Neural cell (in vitro differentiated cells): ENCODE measurements at regions not wholly inside any gene's neighbourhood (a gene's known extent, or its start where the extent isn't known, plus 50 kb on each side); places are given as distances from the start of the nearest gene placed in this dataset.

ENCODE experiments used
- MXI1 ChIP-seq: fragments of 450-650 bp; conservative IDR thresholded peaks from 2 replicates; pipeline ENCODE4 v1.6.1; 2014; ENCODE audit warnings: antibody characterized with exemption, mild to moderate bottlenecking; ENCODE audit not compliant: poor library complexity, severe bottlenecking
- REST ChIP-seq: IDR thresholded peaks from 2 replicates; pipeline ENCODE4 v1.6.1; 2012; ENCODE audit warnings: borderline replicate concordance
- SMC3 ChIP-seq: fragments of 450-650 bp; conservative IDR thresholded peaks from 2 replicates; pipeline ENCODE4 v1.6.1; 2014; ENCODE audit warnings: antibody characterized with exemption, mild to moderate bottlenecking, moderate library complexity; ENCODE audit not compliant: poor library complexity
- TF ChIP-seq, protein P1 (sequence below): fragments of 450-650 bp; IDR thresholded peaks from 2 replicates; pipeline ENCODE4 v1.5.1; 2014; ENCODE audit warnings: antibody characterized with exemption, mild to moderate bottlenecking, moderate library complexity; ENCODE audit not compliant: poor library complexity, severe bottlenecking

DNA sequence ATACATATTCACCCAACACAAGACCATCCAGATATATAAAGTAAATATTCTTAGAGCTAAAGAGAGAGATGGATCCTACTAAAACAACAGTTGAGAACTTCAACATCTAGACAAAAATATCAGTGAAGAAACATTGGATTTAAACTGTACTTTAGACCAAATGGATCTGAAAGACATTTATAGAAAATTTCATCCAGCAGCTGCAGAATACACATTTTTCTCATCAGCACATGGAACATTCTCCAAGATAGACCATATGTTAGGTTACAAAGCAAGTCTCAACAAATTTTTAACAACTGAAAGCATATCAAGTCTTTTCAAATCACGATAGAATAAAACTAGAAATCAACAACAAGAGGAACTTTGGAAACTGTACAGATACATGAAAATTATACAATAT, 369.0 kb upstream of the CCDC54 start:
- TF ChIP-seq, protein P1, sequence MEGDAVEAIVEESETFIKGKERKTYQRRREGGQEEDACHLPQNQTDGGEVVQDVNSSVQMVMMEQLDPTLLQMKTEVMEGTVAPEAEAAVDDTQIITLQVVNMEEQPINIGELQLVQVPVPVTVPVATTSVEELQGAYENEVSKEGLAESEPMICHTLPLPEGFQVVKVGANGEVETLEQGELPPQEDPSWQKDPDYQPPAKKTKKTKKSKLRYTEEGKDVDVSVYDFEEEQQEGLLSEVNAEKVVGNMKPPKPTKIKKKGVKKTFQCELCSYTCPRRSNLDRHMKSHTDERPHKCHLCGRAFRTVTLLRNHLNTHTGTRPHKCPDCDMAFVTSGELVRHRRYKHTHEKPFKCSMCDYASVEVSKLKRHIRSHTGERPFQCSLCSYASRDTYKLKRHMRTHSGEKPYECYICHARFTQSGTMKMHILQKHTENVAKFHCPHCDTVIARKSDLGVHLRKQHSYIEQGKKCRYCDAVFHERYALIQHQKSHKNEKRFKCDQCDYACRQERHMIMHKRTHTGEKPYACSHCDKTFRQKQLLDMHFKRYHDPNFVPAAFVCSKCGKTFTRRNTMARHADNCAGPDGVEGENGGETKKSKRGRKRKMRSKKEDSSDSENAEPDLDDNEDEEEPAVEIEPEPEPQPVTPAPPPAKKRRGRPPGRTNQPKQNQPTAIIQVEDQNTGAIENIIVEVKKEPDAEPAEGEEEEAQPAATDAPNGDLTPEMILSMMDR: no peak
- no peak for TF ChIP-seq MXI1
- no peak for TF ChIP-seq SMC3
- TF ChIP-seq REST: no peak
